HFF-Myc (cell line): ENCODE measurements at regions not wholly inside any gene's neighbourhood (a gene's known extent, or its start where the extent isn't known, plus 50 kb on each side); places are given as distances from the start of the nearest gene placed in this dataset.

Source experiments
- DNase-seq: peaks from one replicate; pipeline ENCODE4 v3.0.0-alpha.2; 2011; ENCODE audit warnings: low read depth; ENCODE audit errors: extremely low read depth
- H3K4me3 ChIP-seq: replicated peaks from 2 replicates; pipeline ENCODE4 v1.5.1; 2011; ENCODE audit warnings: low read depth, mild to moderate bottlenecking, control low read depth, low read length
- TF ChIP-seq, protein P1 (sequence below): IDR thresholded peaks from 2 replicates; pipeline ENCODE4 v1.5.1; 2012; ENCODE audit warnings: mild to moderate bottlenecking, low read depth, low read length, control low read depth; ENCODE audit errors: missing control alignments

GRCh38 chr6:145003145-145003544 lies 718.0 kb downstream of the UTRN start:
- H3K4me3 ChIP-seq: no peak overlapping the region
- no peak for DNase-seq
- TF ChIP-seq, protein P1, sequence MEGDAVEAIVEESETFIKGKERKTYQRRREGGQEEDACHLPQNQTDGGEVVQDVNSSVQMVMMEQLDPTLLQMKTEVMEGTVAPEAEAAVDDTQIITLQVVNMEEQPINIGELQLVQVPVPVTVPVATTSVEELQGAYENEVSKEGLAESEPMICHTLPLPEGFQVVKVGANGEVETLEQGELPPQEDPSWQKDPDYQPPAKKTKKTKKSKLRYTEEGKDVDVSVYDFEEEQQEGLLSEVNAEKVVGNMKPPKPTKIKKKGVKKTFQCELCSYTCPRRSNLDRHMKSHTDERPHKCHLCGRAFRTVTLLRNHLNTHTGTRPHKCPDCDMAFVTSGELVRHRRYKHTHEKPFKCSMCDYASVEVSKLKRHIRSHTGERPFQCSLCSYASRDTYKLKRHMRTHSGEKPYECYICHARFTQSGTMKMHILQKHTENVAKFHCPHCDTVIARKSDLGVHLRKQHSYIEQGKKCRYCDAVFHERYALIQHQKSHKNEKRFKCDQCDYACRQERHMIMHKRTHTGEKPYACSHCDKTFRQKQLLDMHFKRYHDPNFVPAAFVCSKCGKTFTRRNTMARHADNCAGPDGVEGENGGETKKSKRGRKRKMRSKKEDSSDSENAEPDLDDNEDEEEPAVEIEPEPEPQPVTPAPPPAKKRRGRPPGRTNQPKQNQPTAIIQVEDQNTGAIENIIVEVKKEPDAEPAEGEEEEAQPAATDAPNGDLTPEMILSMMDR: no peak

- TF ChIP-seq, protein P1: no peak
- DNase-seq: no peak
- H3K4me3 ChIP-seq: no peak overlapping the region
Observed at GRCh38 chr6:145006914-145007313, 721.8 kb downstream of the UTRN start.

DNA sequence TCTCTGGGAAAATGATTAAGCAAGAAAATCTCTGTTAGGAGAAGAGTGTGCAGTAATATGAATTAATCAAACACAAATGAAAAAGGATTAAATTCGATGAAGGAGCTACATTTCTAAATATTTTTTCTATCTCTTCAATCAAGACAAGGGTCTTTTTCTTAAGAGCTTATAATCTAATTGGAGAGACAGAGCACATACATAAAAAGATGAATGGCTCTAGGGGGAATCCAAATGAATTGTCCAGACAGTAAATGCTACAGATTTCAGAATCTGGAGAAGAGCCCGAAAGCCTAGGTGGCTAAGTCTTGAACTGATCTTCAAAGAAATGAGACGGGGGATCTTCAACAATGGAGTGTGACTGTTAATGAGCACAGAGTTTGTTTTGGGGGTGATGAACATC lies 723.6 kb downstream of the UTRN start:
- no peak overlapping the region for H3K4me3 ChIP-seq
- no peak for DNase-seq
- TF ChIP-seq, protein P1: no peak

- no peak for DNase-seq
- TF ChIP-seq, protein P1: no peak
- H3K4me3 ChIP-seq: no peak overlapping the region
Observed at GRCh38 chr6:145009711-145010110, 724.6 kb downstream of the UTRN start.

DNA sequence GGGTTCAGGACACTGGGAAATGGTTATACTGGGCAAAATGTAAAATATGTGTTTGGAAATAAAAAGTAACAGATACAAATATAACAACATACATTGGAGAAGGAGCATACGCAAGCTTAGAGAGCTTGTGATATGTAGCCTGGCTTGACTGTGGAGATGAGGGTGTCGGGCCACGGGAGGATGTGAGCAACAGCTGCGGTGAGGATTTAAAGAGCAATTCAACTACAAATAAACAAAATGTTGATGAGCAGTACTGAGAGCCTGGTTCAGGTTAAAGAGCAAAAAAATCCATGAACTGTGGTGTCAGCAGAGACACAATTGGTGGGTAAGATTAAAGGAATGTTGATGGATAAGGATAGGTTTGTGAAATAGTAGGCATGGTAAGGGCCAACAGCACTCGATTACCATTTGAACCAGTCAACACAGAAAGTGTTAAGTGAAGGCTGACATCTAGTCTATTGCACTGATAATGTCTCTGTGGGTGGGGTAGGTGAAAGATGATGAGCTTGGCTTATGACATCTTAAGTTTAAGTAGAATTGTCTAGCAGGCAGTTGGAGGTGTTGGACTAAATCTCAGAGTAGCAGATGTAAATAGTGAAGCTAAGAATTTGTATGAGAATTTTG lies 723.2 kb downstream of the EPM2A start:
- H3K4me3 ChIP-seq: no peak overlapping the region
- TF ChIP-seq, protein P1: no peak
- no peak for DNase-seq

- no peak overlapping the region for H3K4me3 ChIP-seq
- peak; percentile 88 for DNase-seq
- TF ChIP-seq, protein P1: no peak
Observed at GRCh38 chr6:145015739-145016558, 719.4 kb downstream of the EPM2A start.
